ENCODE measurements at regions not wholly inside any gene's neighbourhood (a gene's known extent, or its start where the extent isn't known, plus 50 kb on each side); places are given as distances from the start of the nearest gene placed in this dataset.

DNA sequence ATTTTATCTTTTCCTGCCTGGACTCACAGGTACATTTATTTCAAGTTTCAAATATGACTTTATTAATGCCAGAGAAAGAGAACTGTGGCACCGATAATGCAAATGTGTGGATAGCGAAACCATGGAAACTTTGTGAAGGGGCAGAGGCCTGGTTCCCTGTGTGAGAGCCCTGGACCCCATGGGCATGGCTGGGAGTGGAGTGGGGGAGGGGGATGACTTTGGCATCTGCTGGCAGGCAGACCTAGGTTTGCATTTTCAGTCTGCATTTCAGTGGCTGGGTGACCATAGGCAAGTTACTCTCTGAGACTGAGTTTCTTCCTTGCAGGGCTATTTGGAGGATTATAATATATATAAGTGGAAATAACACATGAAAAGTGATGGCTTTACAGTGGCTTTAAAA is 163.8 kb upstream of the TMTC4 start:
- Histone ChIP-seq H3K9me3 (no peaks in the 10 kb centered on the region), H3K4me3 (no peak overlapping the region), H3K4me1 (ENCODE audit: low read depth) (no peaks in the 10 kb centered on the region), H3K36me3 (ENCODE audit: low read depth) (no peaks in the 10 kb centered on the region)
- no peak for DNase-seq
- intact Hi-C loops (cut with DNase I, micrococcal nuclease), result no loop called here
- TF ChIP-seq, protein P1, sequence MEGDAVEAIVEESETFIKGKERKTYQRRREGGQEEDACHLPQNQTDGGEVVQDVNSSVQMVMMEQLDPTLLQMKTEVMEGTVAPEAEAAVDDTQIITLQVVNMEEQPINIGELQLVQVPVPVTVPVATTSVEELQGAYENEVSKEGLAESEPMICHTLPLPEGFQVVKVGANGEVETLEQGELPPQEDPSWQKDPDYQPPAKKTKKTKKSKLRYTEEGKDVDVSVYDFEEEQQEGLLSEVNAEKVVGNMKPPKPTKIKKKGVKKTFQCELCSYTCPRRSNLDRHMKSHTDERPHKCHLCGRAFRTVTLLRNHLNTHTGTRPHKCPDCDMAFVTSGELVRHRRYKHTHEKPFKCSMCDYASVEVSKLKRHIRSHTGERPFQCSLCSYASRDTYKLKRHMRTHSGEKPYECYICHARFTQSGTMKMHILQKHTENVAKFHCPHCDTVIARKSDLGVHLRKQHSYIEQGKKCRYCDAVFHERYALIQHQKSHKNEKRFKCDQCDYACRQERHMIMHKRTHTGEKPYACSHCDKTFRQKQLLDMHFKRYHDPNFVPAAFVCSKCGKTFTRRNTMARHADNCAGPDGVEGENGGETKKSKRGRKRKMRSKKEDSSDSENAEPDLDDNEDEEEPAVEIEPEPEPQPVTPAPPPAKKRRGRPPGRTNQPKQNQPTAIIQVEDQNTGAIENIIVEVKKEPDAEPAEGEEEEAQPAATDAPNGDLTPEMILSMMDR (IDR thresholded peaks at IDR 0.05), result no peak
- no peak for ATAC-seq

GRCh38 chr13:100837631-100838030 is 163.0 kb upstream of the TMTC4 start:
- H3K4me1 ChIP-seq (ENCODE audit: low read depth), result no peaks in the 10 kb centered on the region
- no peak for ATAC-seq
- no peaks in the 10 kb centered on the region for H3K36me3 ChIP-seq (ENCODE audit: low read depth)
- TF ChIP-seq, protein P1 (IDR thresholded peaks at IDR 0.05), result no peak
- intact Hi-C loops (cut with DNase I, micrococcal nuclease), result no loop called here
- H3K4me3 ChIP-seq, result no peak overlapping the region
- no peaks in the 10 kb centered on the region for H3K9me3 ChIP-seq
- DNase-seq, result no peak

DNA sequence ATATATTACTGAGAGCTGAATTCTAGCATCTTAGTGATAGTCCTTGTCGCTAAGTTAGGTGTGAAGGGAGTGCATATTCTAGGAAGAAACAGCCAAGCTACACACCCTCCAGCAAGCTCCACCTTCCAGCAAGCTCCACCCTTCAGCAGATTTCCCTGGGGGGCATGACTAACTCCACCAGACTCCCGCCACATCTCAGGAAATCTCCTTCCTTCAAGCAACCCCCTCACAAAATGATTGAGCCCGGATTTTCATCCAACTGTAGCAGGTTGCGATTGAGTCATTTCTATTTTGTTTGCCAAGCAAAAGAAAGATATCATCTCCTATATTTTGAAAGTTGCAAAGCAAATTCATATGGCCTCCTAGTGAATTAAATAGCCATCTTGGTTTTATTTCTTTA is 162.1 kb upstream of the TMTC4 start:
- Histone ChIP-seq H3K4me1 (ENCODE audit: low read depth) (no peaks in the 10 kb centered on the region), H3K4me3 (no peak overlapping the region), H3K36me3 (ENCODE audit: low read depth) (no peaks in the 10 kb centered on the region), H3K9me3 (no peaks in the 10 kb centered on the region)
- DNase-seq (no peak), ATAC-seq (no peak)
- intact Hi-C loops (cut with DNase I, micrococcal nuclease), result no loop called here
- TF ChIP-seq, protein P1 (IDR thresholded peaks at IDR 0.05), result no peak

- Histone ChIP-seq H3K4me3 (no peak overlapping the region), H3K36me3 (ENCODE audit: low read depth) (no peaks in the 10 kb centered on the region), H3K4me1 (ENCODE audit: low read depth) (no peaks in the 10 kb centered on the region), H3K9me3 (no peaks in the 10 kb centered on the region)
- TF ChIP-seq, protein P1 (IDR thresholded peaks at IDR 0.05), result no peak
- intact Hi-C loops (cut with DNase I, micrococcal nuclease), result no loop called here
- ATAC-seq, result no peak
- DNase-seq, result no peak
Measured at GRCh38 chr13:100835695-100836094, 161.1 kb upstream of the TMTC4 start.

- ATAC-seq (no peak), DNase-seq (no peak)
- no peaks in the 10 kb centered on the region for H3K9me3 ChIP-seq
- TF ChIP-seq, protein P1 (IDR thresholded peaks at IDR 0.05), result no peak
- H3K36me3 ChIP-seq (ENCODE audit: low read depth), result no peaks in the 10 kb centered on the region
- no peaks in the 10 kb centered on the region for H3K4me1 ChIP-seq (ENCODE audit: low read depth)
- intact Hi-C loops (cut with DNase I, micrococcal nuclease), result no loop called here
- H3K4me3 ChIP-seq, result no peak overlapping the region
Measured at GRCh38 chr13:100833427-100833826, 158.8 kb upstream of the TMTC4 start.

DNA sequence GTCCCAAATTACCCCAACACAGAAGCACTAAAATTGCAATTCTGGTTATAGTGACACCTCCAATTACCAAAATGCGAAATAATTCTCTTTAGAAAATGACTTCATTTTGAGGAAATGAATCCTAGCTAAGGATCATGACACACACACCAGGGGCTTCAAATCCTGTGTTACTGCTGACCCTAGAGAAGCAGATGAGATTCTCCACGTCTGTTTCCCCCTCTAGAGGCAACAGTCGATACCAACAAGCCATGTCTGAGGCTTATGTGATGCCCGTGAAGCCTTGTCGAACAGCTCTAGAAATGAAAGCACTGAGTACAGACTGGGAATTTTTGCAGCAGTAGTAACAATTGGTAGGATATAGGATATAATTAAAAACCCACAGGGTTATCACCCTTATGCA is 153.6 kb upstream of the TMTC4 start:
- no peaks in the 10 kb centered on the region for H3K9me3 ChIP-seq
- DNase-seq, result no peak
- H3K4me1 ChIP-seq (ENCODE audit: low read depth), result no peaks in the 10 kb centered on the region
- H3K4me3 ChIP-seq, result no peak overlapping the region
- intact Hi-C loops (cut with DNase I, micrococcal nuclease), result no loop called here
- H3K36me3 ChIP-seq (ENCODE audit: low read depth), result no peaks in the 10 kb centered on the region
- TF ChIP-seq, protein P1 (IDR thresholded peaks at IDR 0.05), result no peak
- ATAC-seq, result no peak
